ENCODE measurements at regions not wholly inside any gene's neighbourhood (a gene's known extent, or its start where the extent isn't known, plus 50 kb on each side); places are given as distances from the start of the nearest gene placed in this dataset.

- DNase-seq, result no peak
These were observed 667.3 kb downstream of the PTPRU start for GRCh38 chr1:29903548-29904166.

GRCh38 chr1:29901624-29902325 is 665.5 kb downstream of the PTPRU start:
- no peak for DNase-seq

- no peak for DNase-seq
These were observed 664.4 kb downstream of the PTPRU start for GRCh38 chr1:29900712-29901111.

- no peak for DNase-seq
These were observed 663.9 kb downstream of the PTPRU start for GRCh38 chr1:29900104-29900679.

GRCh38 chr1:29896791-29897714 is 660.7 kb downstream of the PTPRU start:
- no peak for DNase-seq

- no peak for DNase-seq
These were observed 660.0 kb downstream of the PTPRU start for GRCh38 chr1:29896300-29896699.

- no peak for DNase-seq
These were observed 658.9 kb downstream of the PTPRU start for GRCh38 chr1:29895201-29895600.

- no peak for DNase-seq
These were observed 658.0 kb downstream of the PTPRU start for GRCh38 chr1:29894311-29894710.

- no peak for DNase-seq
These were observed 657.5 kb downstream of the PTPRU start for GRCh38 chr1:29893806-29894205.

- DNase-seq, result no peak
These were observed 656.9 kb downstream of the PTPRU start for GRCh38 chr1:29893046-29893723.

- no peak for DNase-seq
These were observed 655.9 kb downstream of the PTPRU start for GRCh38 chr1:29892247-29892646.

GRCh38 chr1:29890201-29890959 is 654.1 kb downstream of the PTPRU start:
- DNase-seq, result no peak

- DNase-seq, result no peak
These were observed 653.5 kb downstream of the PTPRU start for GRCh38 chr1:29889776-29890175.

GRCh38 chr1:29884740-29885139 is 648.4 kb downstream of the PTPRU start:
- DNase-seq, result no peak

- DNase-seq, result no peak
These were observed 647.7 kb downstream of the PTPRU start for GRCh38 chr1:29883986-29884385.

- no peak for DNase-seq
These were observed 647.1 kb downstream of the PTPRU start for GRCh38 chr1:29883411-29883832.

- no peak for DNase-seq
These were observed 644.2 kb downstream of the PTPRU start for GRCh38 chr1:29880556-29880955.

GRCh38 chr1:29879217-29879616 is 642.9 kb downstream of the PTPRU start:
- DNase-seq, result no peak

GRCh38 chr1:29878501-29878900 is 642.2 kb downstream of the PTPRU start:
- no peak for DNase-seq

GRCh38 chr1:29876902-29877301 is 640.6 kb downstream of the PTPRU start:
- DNase-seq, result peak; percentile 1

- DNase-seq, result no peak
These were observed 640.1 kb downstream of the PTPRU start for GRCh38 chr1:29876441-29876840.

GRCh38 chr1:29875557-29876028 is 639.3 kb downstream of the PTPRU start:
- DNase-seq, result no peak
